ENCODE measurements at regions not wholly inside any gene's neighbourhood (a gene's known extent, or its start where the extent isn't known, plus 50 kb on each side); places are given as distances from the start of the nearest gene placed in this dataset.

DNA sequence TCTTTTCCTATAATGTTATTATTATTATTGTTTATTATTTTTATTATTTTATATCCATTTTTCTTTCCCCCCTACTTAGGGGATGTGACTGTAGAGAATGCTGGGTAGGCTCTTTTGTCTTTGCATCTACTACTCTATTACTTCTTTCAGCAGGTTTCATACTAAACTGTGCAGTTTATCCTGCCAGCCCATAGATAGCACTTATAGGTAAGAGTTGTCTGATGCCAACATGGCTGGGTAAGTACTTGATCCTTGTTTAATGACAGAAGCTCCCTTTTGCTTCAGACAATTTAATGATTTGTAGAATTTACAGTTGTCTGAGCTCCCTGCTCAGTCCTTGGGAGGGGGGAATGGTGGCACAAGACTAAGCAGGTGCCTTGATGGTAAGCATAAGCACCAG, 262.9 kb upstream of the CDH2 start:
- TF ChIP-seq JUND (CRISPR knock-in tag; IDR thresholded peaks at IDR 0.05) (no peak), SMARCC2 (IDR thresholded peaks at IDR 0.05) (no peak), ELF1 (CRISPR knock-in tag; IDR thresholded peaks at IDR 0.05) (no peak), NCOA1 (CRISPR knock-in tag; IDR thresholded peaks at IDR 0.05) (no peak), EHMT2 (IDR thresholded peaks at IDR 0.05; ENCODE audit: borderline replicate concordance, low read depth, low read length) (no peak), POLR2A (IDR thresholded peaks at IDR 0.05; ENCODE audit: insufficient read depth in 1 of 2, low read depth in 2 of 2, low read length in 2 of 2) (no peak)
- TF ChIP-seq, protein P1, sequence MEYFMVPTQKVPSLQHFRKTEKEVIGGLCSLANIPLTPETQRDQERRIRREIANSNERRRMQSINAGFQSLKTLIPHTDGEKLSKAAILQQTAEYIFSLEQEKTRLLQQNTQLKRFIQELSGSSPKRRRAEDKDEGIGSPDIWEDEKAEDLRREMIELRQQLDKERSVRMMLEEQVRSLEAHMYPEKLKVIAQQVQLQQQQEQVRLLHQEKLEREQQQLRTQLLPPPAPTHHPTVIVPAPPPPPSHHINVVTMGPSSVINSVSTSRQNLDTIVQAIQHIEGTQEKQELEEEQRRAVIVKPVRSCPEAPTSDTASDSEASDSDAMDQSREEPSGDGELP (IDR thresholded peaks at IDR 0.05; ENCODE audit: borderline replicate concordance, low read depth): no peak
- TF ChIP-seq, protein P2, sequence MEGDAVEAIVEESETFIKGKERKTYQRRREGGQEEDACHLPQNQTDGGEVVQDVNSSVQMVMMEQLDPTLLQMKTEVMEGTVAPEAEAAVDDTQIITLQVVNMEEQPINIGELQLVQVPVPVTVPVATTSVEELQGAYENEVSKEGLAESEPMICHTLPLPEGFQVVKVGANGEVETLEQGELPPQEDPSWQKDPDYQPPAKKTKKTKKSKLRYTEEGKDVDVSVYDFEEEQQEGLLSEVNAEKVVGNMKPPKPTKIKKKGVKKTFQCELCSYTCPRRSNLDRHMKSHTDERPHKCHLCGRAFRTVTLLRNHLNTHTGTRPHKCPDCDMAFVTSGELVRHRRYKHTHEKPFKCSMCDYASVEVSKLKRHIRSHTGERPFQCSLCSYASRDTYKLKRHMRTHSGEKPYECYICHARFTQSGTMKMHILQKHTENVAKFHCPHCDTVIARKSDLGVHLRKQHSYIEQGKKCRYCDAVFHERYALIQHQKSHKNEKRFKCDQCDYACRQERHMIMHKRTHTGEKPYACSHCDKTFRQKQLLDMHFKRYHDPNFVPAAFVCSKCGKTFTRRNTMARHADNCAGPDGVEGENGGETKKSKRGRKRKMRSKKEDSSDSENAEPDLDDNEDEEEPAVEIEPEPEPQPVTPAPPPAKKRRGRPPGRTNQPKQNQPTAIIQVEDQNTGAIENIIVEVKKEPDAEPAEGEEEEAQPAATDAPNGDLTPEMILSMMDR (CRISPR knock-in tag; IDR thresholded peaks at IDR 0.05): no peak
- TF ChIP-seq, protein P3, sequence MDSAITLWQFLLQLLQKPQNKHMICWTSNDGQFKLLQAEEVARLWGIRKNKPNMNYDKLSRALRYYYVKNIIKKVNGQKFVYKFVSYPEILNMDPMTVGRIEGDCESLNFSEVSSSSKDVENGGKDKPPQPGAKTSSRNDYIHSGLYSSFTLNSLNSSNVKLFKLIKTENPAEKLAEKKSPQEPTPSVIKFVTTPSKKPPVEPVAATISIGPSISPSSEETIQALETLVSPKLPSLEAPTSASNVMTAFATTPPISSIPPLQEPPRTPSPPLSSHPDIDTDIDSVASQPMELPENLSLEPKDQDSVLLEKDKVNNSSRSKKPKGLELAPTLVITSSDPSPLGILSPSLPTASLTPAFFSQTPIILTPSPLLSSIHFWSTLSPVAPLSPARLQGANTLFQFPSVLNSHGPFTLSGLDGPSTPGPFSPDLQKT (CRISPR knock-in tag; IDR thresholded peaks at IDR 0.05; ENCODE audit: borderline replicate concordance): no peak
- TF ChIP-seq, protein P4, sequence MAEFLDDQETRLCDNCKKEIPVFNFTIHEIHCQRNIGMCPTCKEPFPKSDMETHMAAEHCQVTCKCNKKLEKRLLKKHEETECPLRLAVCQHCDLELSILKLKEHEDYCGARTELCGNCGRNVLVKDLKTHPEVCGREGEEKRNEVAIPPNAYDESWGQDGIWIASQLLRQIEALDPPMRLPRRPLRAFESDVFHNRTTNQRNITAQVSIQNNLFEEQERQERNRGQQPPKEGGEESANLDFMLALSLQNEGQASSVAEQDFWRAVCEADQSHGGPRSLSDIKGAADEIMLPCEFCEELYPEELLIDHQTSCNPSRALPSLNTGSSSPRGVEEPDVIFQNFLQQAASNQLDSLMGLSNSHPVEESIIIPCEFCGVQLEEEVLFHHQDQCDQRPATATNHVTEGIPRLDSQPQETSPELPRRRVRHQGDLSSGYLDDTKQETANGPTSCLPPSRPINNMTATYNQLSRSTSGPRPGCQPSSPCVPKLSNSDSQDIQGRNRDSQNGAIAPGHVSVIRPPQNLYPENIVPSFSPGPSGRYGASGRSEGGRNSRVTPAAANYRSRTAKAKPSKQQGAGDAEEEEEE (CRISPR knock-in tag; IDR thresholded peaks at IDR 0.05; ENCODE audit: borderline replicate concordance): no peak
